Sigmoid colon (tissue), 4 donors: ENCODE measurements at regions not wholly inside any gene's neighbourhood (a gene's known extent, or its start where the extent isn't known, plus 50 kb on each side); places are given as distances from the start of the nearest gene placed in this dataset.

Experiments
- CTCF ChIP-seq, 4 experiments: fragments of 450-650 bp in 3 of 4; fragments of 200-600 bp in 1 of 4; IDR thresholded peaks; one replicate each; pipeline ENCODE4 v1.5.1; 2016 to 2019; ENCODE audit warnings: antibody characterized with exemption in 4 of 4, mild to moderate bottlenecking in 3 of 4, moderate library complexity in 2 of 4
- EP300 ChIP-seq, 4 donors: sonication (generic); formaldehyde crosslinking; IDR thresholded peaks; one replicate each; pipeline ENCODE4 v1.6.1; 2017; ENCODE audit warnings: antibody characterized with exemption in 4 of 4

- TF ChIP-seq EP300 (IDR thresholded peaks at IDR 0.05) (no peak), CTCF (IDR thresholded peaks at IDR 0.05) (no peak)
These were observed 69.7 kb upstream of the CCND2 start for GRCh38 chr12:4203772-4204376.
